DMS79 treated with DMSO at 0.1 percent for 48 hours (cell line): ENCODE measurements at regions not wholly inside any gene's neighbourhood (a gene's known extent, or its start where the extent isn't known, plus 50 kb on each side); places are given as distances from the start of the nearest gene placed in this dataset.
"Not testable (repeated sequence)": the region's sequence is repeated elsewhere in the genome, so short reads cannot be mapped to it uniquely, and the experiment has no call there.

Source experiments
- DNase-seq: peaks from one replicate; lab custom pipeline; 2025; lab: John Stamatoyannopoulos, UW

DNA sequence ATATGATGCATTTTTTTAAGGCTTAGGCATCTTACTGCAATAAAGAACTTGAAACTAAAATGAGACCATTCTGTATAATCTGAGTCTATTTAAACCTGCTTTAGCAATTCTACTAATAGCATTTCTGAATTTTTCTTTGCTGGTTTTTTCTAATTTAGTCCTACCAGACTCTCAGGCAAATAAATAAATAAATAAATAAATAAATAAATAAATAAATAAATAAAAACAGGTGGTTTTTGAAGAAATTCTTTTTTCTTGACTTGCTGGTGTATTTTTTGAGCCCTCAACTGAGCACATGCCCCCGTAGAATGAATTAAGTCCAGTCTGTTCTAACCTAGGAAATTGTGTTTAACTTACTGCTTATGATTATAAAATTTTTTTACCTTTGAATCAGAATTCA is 134.7 kb upstream of the FOXP2 start:
- DNase-seq: no peak

GRCh38 chr7:114273218-114273617 is 141.4 kb upstream of the FOXP2 start:
- DNase-seq: no peak

GRCh38 chr7:114269714-114270113 is 144.9 kb upstream of the FOXP2 start:
- DNase-seq: no peak

DNA sequence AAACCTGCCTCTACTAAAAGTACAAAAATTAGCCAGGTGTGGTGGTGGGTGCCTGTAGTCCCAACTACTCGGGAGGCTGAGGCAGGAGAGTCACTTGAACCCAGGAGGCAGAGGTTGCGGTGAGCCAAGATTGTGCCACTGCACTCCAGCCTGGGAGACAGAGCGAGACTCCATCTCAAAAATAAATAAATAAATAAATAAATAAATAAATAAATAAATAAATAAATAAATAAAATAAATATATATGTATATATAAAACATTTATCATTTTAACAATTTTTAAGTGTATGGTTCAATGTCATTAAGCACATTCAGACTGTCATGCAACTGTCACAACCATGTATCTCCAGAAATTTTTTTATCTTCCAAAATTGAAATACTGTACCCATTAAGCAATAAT is 147.1 kb upstream of the FOXP2 start:
- DNase-seq: not testable (repeated sequence)

DNA sequence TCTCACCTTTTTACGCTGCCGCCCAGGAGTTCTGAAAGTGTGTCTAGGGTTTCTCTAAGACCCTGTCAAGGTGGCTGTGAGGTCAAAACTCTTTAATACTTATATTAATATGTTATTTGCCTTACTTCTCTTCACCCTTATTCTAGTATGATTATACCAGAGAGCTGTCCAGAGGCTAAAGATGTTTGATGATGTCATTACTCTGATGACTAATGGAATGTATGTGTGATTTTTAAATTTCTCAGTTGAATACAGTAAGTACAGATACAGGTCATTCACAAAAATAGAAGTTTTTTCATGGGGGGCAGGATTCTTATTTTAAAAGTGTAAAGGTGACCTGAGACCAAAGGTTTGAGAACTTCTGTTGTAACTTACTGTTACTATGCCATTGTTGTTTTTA is 150.6 kb upstream of the FOXP2 start:
- no peak for DNase-seq

- DNase-seq: no peak
These were observed 151.4 kb upstream of the FOXP2 start for GRCh38 chr7:114263219-114263618.

DNA sequence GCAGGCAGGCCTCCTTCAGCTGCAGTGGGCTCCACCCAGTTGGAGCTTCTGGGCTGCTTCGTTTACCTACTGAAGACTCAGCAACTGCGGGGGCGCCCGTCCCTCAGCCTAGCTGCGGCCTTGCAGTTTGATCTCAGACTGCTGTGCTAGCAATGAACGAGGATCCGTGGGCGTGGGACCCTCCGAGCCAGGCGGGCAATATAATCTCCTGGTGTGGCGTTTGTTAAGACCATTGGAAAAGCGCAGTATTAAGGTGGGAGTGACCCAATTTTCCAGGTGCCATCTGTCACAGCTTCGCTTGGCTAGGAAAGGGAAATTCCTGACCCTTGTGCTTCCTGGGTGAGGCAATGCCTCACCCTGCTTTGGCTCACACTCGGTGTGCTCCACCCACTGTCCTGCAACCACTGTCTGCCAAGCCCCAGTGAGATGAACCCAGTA is 159.2 kb upstream of the FOXP2 start:
- DNase-seq: no peak

- DNase-seq: no peak
These were observed 171.0 kb upstream of the FOXP2 start for GRCh38 chr7:114243646-114244045.

DNA sequence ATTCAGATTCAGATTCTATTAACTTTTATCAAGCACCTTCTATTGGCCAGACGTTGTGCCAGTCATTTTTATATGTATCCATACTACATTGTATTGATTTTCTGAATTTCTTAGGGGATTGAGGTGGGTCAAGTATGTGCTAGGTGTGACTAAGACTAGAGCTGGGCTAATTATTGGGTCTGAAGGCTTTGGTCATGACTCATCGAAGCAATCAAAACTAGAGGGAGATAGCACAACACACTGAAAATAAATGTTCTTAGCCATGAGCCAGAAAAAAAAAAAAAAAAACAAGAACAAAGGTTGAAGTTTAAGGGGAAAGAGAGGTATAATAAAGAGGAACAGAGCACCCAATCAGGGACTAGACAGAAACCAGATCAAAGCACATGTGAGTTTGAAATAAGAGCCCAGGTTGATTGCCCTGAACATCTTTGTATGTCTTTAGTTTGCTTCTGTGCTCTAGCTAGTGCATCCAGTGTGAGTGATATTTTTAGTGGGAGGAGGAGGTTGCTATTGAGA is 171.6 kb upstream of the FOXP2 start:
- no peak for DNase-seq

DNA sequence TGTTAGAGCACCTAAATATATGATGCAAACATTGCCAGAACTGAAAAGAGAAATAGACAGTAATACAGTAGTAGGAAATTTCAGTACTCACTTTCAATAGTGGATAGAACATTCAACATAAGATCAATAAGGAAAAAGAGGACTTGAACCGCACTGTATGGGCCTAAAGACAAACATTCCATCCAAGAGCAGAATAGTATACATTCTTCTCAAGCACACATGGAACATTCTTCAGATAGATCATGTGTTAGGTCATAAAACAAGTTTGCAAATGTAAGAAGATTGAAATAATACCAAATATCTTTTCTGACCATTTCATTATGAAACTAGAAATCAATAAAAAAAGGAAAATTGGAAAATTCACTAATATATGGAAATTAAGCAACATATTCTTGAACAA is 185.4 kb upstream of the FOXP2 start:
- DNase-seq: no peak

- DNase-seq: no peak
These were observed 188.8 kb upstream of the FOXP2 start for GRCh38 chr7:114225784-114226183.

- DNase-seq: no peak
These were observed 196.3 kb upstream of the FOXP2 start for GRCh38 chr7:114218283-114218682.

- DNase-seq: no peak
These were observed 197.4 kb upstream of the FOXP2 start for GRCh38 chr7:114217026-114217806.

- no peak for DNase-seq
These were observed 200.1 kb upstream of the FOXP2 start for GRCh38 chr7:114214466-114214865.

DNA sequence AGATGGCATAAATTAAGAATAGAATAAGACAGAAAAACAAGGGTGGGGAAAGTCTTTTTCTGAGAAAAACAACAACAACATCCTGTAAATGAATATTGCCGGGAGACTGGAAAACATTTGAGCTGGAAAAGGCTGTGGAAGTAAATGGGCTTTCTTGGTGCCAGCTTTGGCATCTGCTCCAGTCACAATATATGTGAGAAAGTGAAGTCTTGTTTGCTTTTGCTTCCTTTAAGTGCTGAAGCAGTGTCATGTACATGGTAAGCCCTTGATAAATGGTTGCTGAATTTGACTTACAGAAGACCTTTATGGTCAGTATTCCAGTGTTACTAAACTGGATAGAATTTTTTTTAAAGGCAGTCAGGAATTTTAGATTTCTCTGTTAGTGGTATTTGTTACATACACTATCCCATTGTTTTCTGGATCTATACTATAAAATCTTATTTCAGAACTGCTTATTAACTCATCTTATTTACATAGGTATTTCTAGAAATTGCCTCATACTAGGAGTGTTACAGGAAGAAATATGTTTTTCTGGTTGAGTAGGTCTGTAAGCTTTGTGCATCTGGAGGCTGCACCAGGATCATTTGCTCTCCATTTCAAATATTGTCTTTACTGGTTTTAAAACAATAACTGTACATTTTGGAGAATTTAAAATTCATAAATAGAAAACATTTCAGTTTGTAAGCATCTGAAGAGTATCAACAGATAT is 201.7 kb upstream of the FOXP2 start:
- DNase-seq: no peak

- no peak for DNase-seq
These were observed 204.6 kb upstream of the FOXP2 start for GRCh38 chr7:114209968-114210367.

DNA sequence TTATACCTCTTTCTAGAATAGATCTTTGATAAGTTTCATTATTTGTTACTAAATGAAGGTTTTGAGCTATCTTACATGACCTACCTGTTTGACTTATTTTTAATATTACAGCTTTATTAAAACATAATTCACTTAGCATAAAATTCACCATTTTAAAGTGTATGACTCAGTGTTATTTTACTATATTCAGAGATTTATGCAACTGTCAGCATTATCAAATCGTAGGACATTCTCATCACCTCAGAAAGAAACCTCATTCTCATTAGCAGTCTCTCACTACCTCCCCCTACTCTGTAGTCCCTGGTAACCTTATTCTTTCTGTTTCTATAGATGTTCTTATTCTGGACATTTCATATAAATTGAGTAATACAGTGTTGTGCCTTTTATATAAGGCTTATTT is 207.9 kb upstream of the FOXP2 start:
- no peak for DNase-seq

- no peak for DNase-seq
These were observed 218.1 kb upstream of the FOXP2 start for GRCh38 chr7:114196517-114196916.

- no peak for DNase-seq
These were observed 224.2 kb upstream of the FOXP2 start for GRCh38 chr7:114190387-114190786.

DNA sequence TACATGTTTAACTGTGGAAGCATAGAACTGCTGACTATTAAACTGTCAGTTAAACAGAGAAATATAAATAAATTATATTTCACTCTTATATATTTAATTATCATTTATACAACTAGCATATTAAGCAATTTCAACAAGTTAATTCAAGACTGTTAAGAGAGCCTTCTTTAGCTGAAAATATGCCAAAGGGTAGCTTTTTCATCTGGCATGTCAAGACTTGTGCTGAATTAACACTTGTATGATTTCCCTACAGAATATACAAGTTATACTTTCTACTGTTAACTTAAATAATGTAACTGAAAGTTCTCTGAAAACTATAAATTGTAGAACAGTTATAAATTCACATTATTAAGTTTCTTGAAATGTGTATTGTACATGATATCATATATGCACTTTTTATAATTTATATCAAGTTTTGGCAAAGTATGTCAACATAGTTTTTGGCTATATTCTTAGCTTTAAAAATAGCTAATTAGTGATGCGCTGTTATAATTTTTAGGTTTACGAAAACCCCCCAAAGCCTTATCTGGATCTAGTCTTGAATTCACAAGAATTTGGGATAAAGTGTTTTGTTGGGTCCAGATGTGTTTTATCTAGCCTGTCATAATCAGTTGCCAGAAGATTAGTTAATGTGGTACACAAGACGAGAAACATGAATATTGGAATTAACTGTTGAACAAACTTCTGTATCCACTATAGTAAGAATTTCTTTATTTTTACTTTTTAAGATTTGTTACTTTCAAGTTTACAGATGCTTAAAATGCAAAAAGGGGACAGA is 231.1 kb upstream of the FOXP2 start:
- DNase-seq: no peak

- DNase-seq: no peak
These were observed 231.8 kb upstream of the FOXP2 start for GRCh38 chr7:114182837-114183236.

GRCh38 chr7:114181280-114181679 is 233.3 kb upstream of the FOXP2 start:
- no peak for DNase-seq
